ENCODE measurements at regions not wholly inside any gene's neighbourhood (a gene's known extent, or its start where the extent isn't known, plus 50 kb on each side); places are given as distances from the start of the nearest gene placed in this dataset.

DNA sequence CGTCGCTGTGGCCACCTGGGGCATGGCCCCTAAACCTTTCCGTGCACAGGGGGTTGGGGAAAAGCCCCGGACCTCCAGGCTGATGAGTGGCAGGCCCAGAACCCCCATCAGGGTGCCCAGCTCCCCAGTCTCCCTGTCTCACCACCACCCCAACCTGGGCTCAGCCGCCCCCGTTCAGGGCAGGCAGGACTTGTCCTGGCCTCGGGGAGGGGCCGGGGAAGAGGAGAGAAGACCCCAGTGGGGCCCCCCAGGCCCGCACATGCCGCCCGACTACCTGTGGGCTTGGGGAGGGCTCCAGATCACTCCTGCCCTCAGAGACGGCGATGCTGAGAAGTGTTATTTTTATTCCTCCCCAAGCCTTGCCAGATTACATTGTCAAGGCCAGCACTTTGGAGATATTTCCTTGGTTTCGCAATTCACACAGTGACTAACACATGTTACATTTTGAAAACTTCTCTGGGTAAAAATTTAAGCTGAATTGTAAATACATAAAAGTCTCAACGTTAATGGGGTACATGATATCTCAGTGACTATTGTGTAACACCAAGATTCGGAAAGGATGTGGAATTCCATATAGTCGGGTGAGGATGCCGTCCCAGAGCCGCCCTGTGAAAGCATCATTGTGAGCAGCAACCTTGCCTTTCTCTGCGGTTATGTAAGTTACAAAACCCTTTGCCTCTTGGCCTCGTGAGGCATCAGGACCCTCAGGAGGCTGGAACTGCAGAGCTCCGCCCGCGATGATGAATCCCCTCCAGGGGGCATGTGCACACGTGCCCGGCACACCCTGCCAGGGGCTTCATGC, 85.6 kb upstream of the DIO3 start:
- H3K36me3 ChIP-seq (replicated peaks): no peaks in the 10 kb centered on the region
- H3K27ac ChIP-seq: no peak overlapping the region
- peaks cover 9% of the 10 kb centered on the region for H3K27me3 ChIP-seq (replicated peaks)
- TF ChIP-seq, protein P1, sequence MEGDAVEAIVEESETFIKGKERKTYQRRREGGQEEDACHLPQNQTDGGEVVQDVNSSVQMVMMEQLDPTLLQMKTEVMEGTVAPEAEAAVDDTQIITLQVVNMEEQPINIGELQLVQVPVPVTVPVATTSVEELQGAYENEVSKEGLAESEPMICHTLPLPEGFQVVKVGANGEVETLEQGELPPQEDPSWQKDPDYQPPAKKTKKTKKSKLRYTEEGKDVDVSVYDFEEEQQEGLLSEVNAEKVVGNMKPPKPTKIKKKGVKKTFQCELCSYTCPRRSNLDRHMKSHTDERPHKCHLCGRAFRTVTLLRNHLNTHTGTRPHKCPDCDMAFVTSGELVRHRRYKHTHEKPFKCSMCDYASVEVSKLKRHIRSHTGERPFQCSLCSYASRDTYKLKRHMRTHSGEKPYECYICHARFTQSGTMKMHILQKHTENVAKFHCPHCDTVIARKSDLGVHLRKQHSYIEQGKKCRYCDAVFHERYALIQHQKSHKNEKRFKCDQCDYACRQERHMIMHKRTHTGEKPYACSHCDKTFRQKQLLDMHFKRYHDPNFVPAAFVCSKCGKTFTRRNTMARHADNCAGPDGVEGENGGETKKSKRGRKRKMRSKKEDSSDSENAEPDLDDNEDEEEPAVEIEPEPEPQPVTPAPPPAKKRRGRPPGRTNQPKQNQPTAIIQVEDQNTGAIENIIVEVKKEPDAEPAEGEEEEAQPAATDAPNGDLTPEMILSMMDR (IDR thresholded peaks at IDR 0.05; ENCODE audit: low read depth, low read length, missing control alignments): no peak
- DNase-seq: peak; percentile 26
- no peak overlapping the region for H3K4me3 ChIP-seq (ENCODE audit: low read depth, low read length)
- in situ Hi-C loops (cut with HindIII; ENCODE audit: low pct_ligation_motif_present, low sequenced_read_pairs): no loop called here

DNA sequence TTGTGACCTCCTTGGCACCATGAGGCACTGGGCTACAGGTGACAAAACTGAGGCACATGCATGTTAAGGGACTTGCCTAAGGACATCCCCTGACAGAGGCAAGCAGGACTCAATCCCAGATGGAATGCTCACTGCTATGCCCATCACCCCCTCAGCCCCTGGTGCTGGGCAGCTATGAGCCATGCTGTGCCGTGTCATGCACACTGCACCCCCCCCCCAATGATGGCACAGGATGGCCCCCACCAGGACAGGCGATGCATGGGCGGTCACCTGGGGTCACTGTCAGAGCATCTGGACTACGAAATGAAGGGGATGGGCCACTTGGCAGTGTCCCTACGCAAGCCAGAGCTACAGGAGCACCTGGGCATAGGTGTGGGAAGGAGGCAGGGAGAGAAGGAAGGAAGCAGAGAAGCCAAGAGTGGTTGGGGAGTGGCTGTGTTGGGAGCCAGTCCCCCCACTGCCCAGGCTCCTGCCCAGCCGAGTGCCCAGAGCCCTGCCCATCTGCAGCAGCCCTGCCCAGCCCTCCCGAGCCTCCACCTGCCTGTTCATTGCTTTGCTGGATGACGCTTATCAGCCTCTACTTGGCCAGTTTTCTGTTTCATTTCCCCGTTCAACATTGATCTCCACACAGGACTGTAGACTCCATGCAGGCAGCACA, 84.9 kb upstream of the DIO3 start:
- DNase-seq: no peak
- Histone ChIP-seq H3K4me3 (ENCODE audit: low read depth, low read length) (no peak overlapping the region), H3K27ac (no peak overlapping the region), H3K27me3 (replicated peaks) (peaks cover 9% of the 10 kb centered on the region), H3K36me3 (replicated peaks) (no peaks in the 10 kb centered on the region)
- in situ Hi-C loops (cut with HindIII; ENCODE audit: low pct_ligation_motif_present, low sequenced_read_pairs): no loop called here
- TF ChIP-seq, protein P1 (IDR thresholded peaks at IDR 0.05; ENCODE audit: low read depth, low read length, missing control alignments): no peak

DNA sequence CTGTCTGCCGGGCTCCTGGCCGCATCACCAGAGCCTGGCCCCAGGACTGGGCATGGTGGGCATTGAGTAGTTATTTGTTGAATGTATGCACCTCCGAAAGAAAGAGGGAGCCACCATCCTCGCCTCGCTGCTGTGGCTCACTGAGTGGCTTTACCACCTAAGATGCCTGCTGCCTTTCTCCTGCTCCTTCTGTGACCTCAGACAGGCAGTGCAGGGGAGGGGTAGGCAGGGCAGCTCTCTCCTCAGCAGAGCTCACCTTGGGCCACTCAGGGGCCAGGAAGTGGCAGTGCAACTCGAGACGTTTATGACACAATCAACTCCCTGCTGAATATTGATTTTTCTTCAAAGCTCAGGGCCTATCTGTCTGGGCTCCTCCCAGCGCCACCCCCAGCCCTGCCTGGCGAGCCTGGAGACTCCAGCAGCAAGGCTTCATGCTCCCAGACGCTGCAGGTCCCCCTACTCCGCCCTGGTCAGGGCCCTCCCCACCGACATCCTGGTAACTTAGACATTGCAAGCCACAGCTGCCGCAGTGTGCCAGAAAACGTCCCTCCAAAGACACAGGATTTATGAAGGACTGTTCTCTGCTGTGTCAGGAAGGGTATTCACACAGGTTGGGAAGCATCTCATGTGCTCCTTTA, 84.3 kb upstream of the DIO3 start:
- DNase-seq: no peak
- no peak overlapping the region for H3K27ac ChIP-seq
- peaks cover 9% of the 10 kb centered on the region for H3K27me3 ChIP-seq (replicated peaks)

DNA sequence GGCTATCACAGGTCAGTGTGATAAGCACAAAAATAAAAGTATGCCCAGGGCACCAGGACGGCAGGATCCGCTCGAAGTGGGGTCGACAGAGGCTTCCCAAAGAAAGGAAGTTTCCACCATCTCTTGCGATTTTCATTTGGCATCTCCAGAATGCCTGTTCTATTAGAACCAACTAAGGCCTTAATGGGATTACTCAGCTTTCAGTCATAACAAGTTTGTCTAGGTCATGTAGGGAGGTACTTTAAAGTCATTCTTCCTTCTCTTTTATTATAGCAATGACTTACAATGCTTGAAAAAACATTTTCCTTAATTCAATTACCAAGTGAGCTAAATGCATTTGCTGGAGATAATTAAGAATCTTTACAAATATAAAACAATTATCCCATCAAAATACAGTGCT, 83.6 kb upstream of the DIO3 start:
- Histone ChIP-seq H3K4me3 (ENCODE audit: low read depth, low read length) (no peak overlapping the region), H3K27ac (no peak overlapping the region), H3K27me3 (replicated peaks) (peaks cover 9% of the 10 kb centered on the region), H3K36me3 (replicated peaks) (no peaks in the 10 kb centered on the region)
- TF ChIP-seq, protein P1 (IDR thresholded peaks at IDR 0.05; ENCODE audit: low read depth, low read length, missing control alignments): no peak
- in situ Hi-C loops (cut with HindIII; ENCODE audit: low pct_ligation_motif_present, low sequenced_read_pairs): no loop called here
- DNase-seq: no peak

More for the DNA sequence above, 84.3 kb upstream of the DIO3 start:
- TF ChIP-seq, protein P1 (IDR thresholded peaks at IDR 0.05; ENCODE audit: low read depth, low read length, missing control alignments): no peak
- no peak overlapping the region for H3K4me3 ChIP-seq (ENCODE audit: low read depth, low read length)
- no peaks in the 10 kb centered on the region for H3K36me3 ChIP-seq (replicated peaks)
- in situ Hi-C loops (cut with HindIII; ENCODE audit: low pct_ligation_motif_present, low sequenced_read_pairs): no loop called here

DNA sequence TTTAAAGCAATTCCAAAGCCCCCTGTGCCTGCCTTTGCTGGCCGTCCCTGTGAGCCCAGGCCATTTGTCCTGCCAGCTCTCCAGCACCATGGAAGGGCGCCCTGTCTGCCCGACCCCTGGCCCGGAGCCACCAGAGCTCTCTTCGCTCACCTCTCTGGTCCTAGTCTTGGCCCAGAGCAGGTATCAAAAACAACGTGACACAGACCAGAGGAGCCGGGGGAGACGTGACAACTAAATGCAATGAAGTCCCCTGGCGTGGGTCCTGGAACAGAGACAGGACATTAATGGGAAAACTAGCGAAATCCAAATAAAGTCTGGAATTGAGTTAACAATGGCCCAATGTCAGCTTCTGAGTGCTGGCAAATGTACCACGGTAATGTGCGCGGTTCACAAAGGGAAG, 83.2 kb upstream of the DIO3 start:
- TF ChIP-seq, protein P1 (IDR thresholded peaks at IDR 0.05; ENCODE audit: low read depth, low read length, missing control alignments): no peak
- in situ Hi-C loops (cut with HindIII; ENCODE audit: low pct_ligation_motif_present, low sequenced_read_pairs): no loop called here
- DNase-seq: no peak
- no peak overlapping the region for H3K27ac ChIP-seq
- no peak overlapping the region for H3K4me3 ChIP-seq (ENCODE audit: low read depth, low read length)
- no peaks in the 10 kb centered on the region for H3K36me3 ChIP-seq (replicated peaks)
- H3K27me3 ChIP-seq (replicated peaks): peaks cover 9% of the 10 kb centered on the region

Measured in brain microvascular endothelial cell (primary cell).